ENCODE measurements at regions not wholly inside any gene's neighbourhood (a gene's known extent, or its start where the extent isn't known, plus 50 kb on each side); places are given as distances from the start of the nearest gene placed in this dataset.
"Not testable (repeated sequence)": the region's sequence is repeated elsewhere in the genome, so short reads cannot be mapped to it uniquely, and the experiment has no call there.

DNA sequence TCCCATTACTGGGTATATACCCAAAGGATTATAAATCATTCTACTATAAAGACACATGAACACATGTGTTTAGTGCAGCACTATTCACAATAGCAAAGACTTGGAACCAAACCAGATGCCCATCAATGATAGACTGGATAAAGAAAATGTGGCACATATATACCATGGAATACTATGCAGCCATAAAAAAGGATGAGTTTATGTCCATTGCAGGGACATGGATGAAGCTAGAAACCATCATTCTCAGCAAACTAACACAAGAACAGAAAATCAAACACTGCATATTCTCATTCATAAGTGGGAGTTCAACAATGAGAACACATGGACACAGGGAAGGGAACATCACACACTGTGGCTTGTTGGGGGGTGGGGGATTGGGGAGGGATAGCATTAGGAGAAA, 225.2 kb upstream of the PRDM1 start:
- TF ChIP-seq CTCF (IDR thresholded peaks at IDR 0.05; ENCODE audit: low read depth, low read length, poor library complexity, severe bottlenecking); EZH2phosphoT487 (IDR thresholded peaks at IDR 0.05; ENCODE audit: borderline replicate concordance, low read length): not testable (repeated sequence)

All from DOHH2 (cell line).